Motor neuron (in vitro differentiated cells): ENCODE measurements at regions not wholly inside any gene's neighbourhood (a gene's known extent, or its start where the extent isn't known, plus 50 kb on each side); places are given as distances from the start of the nearest gene placed in this dataset.
A peak's percentile ranks its signal among the peaks of the same experiment; 100 is the strongest.
"Not testable (repeated sequence)": the region's sequence is repeated elsewhere in the genome, so short reads cannot be mapped to it uniquely, and the experiment has no call there.

Experiments
- ATAC-seq, 8 experiments: fragments of 200-7000 bp; cut with Tn5 transposase; replicated peaks in 6 of 8; 2 replicates each; pipeline ENCODE4 v1.8.0; 2021; ENCODE audit warnings: mild to moderate bottlenecking in 8 of 8, moderate library complexity in 8 of 8
- H3K27ac ChIP-seq, 2 donors: fragments of 250-450 bp; sonication (Bioruptor Pico); 2 replicates each; pipeline ENCODE4 v1.9.0; 2021; ENCODE audit warnings: antibody characterized with exemption in 2 of 2, mild to moderate bottlenecking in 2 of 2, moderate library complexity in 1 of 2
- H3K4me1 ChIP-seq, 2 donors: fragments of 250-450 bp; sonication (Bioruptor Pico); replicated peaks in 1 of 2; 2 replicates each; pipeline ENCODE4 v1.6.1; 2021; ENCODE audit warnings: antibody characterized with exemption in 2 of 2, mild to moderate bottlenecking in 2 of 2, moderate library complexity in 1 of 2
- H3K4me3 ChIP-seq, 5 donors: fragments of 250-450 bp; sonication (Bioruptor Pico); 2 replicates each; pipeline ENCODE4 v1.9.0; 2021; ENCODE audit warnings: antibody characterized with exemption in 5 of 5, mild to moderate bottlenecking in 5 of 5, moderate library complexity in 4 of 5
- WGBS, 10 experiments: fragments of 450-650 bp; shearing (Covaris generic); methylation state at CpG; one replicate each; pipeline ENCODE4 v1.0.0; 2022; 5-methylcytosine and 5-hydroxymethylcytosine counted together
- in situ Hi-C, 9 experiments: fragments of 400-800 bp; cut with MboI; loops; one replicate each; pipeline ENCODE4 v1.15.0; 2021; ENCODE audit warnings: low sequenced_read_pairs in 9 of 9, low pct_unique_long_range_greater_than_20kb in 2 of 9; ENCODE audit not compliant: unreplicated experiment in 9 of 9

- WGBS, 10 experiments, result 60 to 100% (median 90%) methylated on average over 2 of the region's 7 CpGs; no CpG with 5 or more reads in 7 of the 10 experiments
- in situ Hi-C loops, H3K4me3 ChIP-seq, ATAC-seq, H3K4me1 ChIP-seq: not testable (repeated sequence)
- peak overlapping the region in 1 of 2 donors; percentile 33 for H3K27ac ChIP-seq
Measured at GRCh38 chr19:13680708-13681360, 83.5 kb upstream of the MRI1 start.

GRCh38 chr19:13676967-13677366 lies 87.4 kb upstream of the MRI1 start:
- H3K4me1 ChIP-seq, ATAC-seq, in situ Hi-C loops, H3K4me3 ChIP-seq, H3K27ac ChIP-seq: not testable (repeated sequence)
- 38 to 95% (median 65%) methylated on average over 1 to 5 of the region's 5 CpGs; no CpG with 5 or more reads in 2 of the 10 experiments for whole genome bisulfite sequencing, 10 experiments

- 38 to 100% (median 96%) methylated on average over 2 to 6 of the region's 7 CpGs; no CpG with 5 or more reads in 1 of the 10 experiments for WGBS, 10 experiments
- H3K4me3 ChIP-seq, in situ Hi-C loops: not testable (repeated sequence)
Measured at GRCh38 chr19:13672480-13673175, 91.7 kb upstream of the MRI1 start.

GRCh38 chr19:13670846-13671245 lies 93.5 kb upstream of the MRI1 start:
- no peak overlapping the region for H3K27ac ChIP-seq
- in situ Hi-C loops, result no loop called here
- WGBS, 10 experiments, result 29 to 90% (median 52%) methylated on average over 3 to 4 of the region's 4 CpGs; no CpG with 5 or more reads in 4 of the 10 experiments
- peaks cover 0 to 4% of the 10 kb centered on the region in 2 donors for H3K4me1 ChIP-seq
- H3K4me3 ChIP-seq, result no peak overlapping the region
- ATAC-seq, result no peak

More at GRCh38 chr19:13672480-13673175, 91.7 kb upstream of the MRI1 start:
- peak overlapping the region in 1 of 2 donors; percentile 72 for H3K27ac ChIP-seq
- not testable (repeated sequence) for H3K4me1 ChIP-seq
- ATAC-seq, result peak in 5 of 8 experiments; percentile 80 to 98 (median 86)

GRCh38 chr19:13669780-13670355 lies 94.5 kb upstream of the MRI1 start:
- in situ Hi-C loops, result no loop called here
- H3K4me1 ChIP-seq, result peaks cover 0 to 4% of the 10 kb centered on the region in 2 donors
- ATAC-seq, result peak in 1 of 8 experiments; percentile 25
- WGBS, 10 experiments, result 49 to 100% (median 87%) methylated on average over 2 to 4 of the region's 4 CpGs; no CpG with 5 or more reads in 3 of the 10 experiments
- no peak overlapping the region for H3K27ac ChIP-seq
- no peak overlapping the region for H3K4me3 ChIP-seq

GRCh38 chr19:13668964-13669363 lies 95.4 kb upstream of the MRI1 start:
- peaks cover 0 to 4% of the 10 kb centered on the region in 2 donors for H3K4me1 ChIP-seq
- WGBS, 10 experiments, result 30 to 100% (median 90%) methylated on average over 1 to 5 of the region's 9 CpGs; no CpG with 5 or more reads in 3 of the 10 experiments
- in situ Hi-C loops, result no loop called here
- no peak overlapping the region for H3K4me3 ChIP-seq
- H3K27ac ChIP-seq, result no peak overlapping the region
- no peak for ATAC-seq

- 70 to 79% (median 73%) methylated on average over 4 to 5 of the region's 15 CpGs; no CpG with 5 or more reads in 7 of the 10 experiments for WGBS, 10 experiments
- no peak overlapping the region for H3K27ac ChIP-seq
- H3K4me3 ChIP-seq, result no peak overlapping the region
- peak in 1 of 8 experiments; percentile 39 for ATAC-seq
- in situ Hi-C loops, result no loop called here
- peaks cover 0 to 4% of the 10 kb centered on the region in 2 donors for H3K4me1 ChIP-seq
Measured at GRCh38 chr19:13666165-13666564, 98.2 kb upstream of the MRI1 start.

- H3K4me1 ChIP-seq, result peaks cover 0 to 4% of the 10 kb centered on the region in 2 donors
- no peak overlapping the region for H3K4me3 ChIP-seq
- in situ Hi-C loops, result no loop called here
- no peak overlapping the region for H3K27ac ChIP-seq
- WGBS, 10 experiments, result 47 to 92% (median 80%) methylated on average over 2 to 12 of the region's 12 CpGs; no CpG with 5 or more reads in 2 of the 10 experiments
- no peak for ATAC-seq
Measured at GRCh38 chr19:13665125-13665905, 99.0 kb upstream of the MRI1 start.

GRCh38 chr19:13652810-13653590 lies 111.3 kb upstream of the MRI1 start:
- Histone ChIP-seq H3K4me1 (no peaks in the 10 kb centered on the region), H3K4me3 (no peak overlapping the region), H3K27ac (no peak overlapping the region)
- ATAC-seq, result no peak
- WGBS, 10 experiments, result 49 to 100% (median 76%) methylated on average over 1 to 5 of the region's 5 CpGs; no CpG with 5 or more reads in 2 of the 10 experiments
- in situ Hi-C loops, result no loop called here

GRCh38 chr19:13646758-13647157 lies 117.6 kb upstream of the MRI1 start:
- H3K4me3 ChIP-seq, result no peak overlapping the region
- in situ Hi-C loops, result no loop called here
- no peaks in the 10 kb centered on the region for H3K4me1 ChIP-seq
- 31 to 94% (median 80%) methylated on average over 2 to 6 of the region's 7 CpGs; no CpG with 5 or more reads in 3 of the 10 experiments for WGBS, 10 experiments
- no peak overlapping the region for H3K27ac ChIP-seq
- ATAC-seq, result no peak

- ATAC-seq, result no peak
- no peak overlapping the region for H3K4me3 ChIP-seq
- in situ Hi-C loops, result no loop called here
- 81 to 100% (median 91%) methylated on average over 1 to 3 of the region's 3 CpGs; no CpG with 5 or more reads in 4 of the 10 experiments for WGBS, 10 experiments
- no peaks in the 10 kb centered on the region for H3K4me1 ChIP-seq
- no peak overlapping the region for H3K27ac ChIP-seq
Measured at GRCh38 chr19:13644645-13645044, 119.7 kb upstream of the MRI1 start.

GRCh38 chr19:13640611-13641010 lies 123.7 kb upstream of the MRI1 start:
- no peak for ATAC-seq
- in situ Hi-C loops, result no loop called here

More at GRCh38 chr19:13640611-13641010, 123.7 kb upstream of the MRI1 start:
- 50 to 100% (median 80%) methylated on average over 1 of the region's 1 CpG; no CpG with 5 or more reads in 5 of the 10 experiments for WGBS, 10 experiments
- H3K27ac ChIP-seq, result no peak overlapping the region
- H3K4me3 ChIP-seq, result no peak overlapping the region
- no peaks in the 10 kb centered on the region for H3K4me1 ChIP-seq
